CD4-positive, alpha-beta T cell (primary cell): ENCODE measurements at regions not wholly inside any gene's neighbourhood (a gene's known extent, or its start where the extent isn't known, plus 50 kb on each side); places are given as distances from the start of the nearest gene placed in this dataset.

Experiments used
- ATAC-seq: fragments of 200-7000 bp; cut with Tn5 transposase; one replicate; pipeline ENCODE4 v1.10.0; 2022; ENCODE audit warnings: mild to moderate bottlenecking; ENCODE audit not compliant: poor library complexity
- CTCF ChIA-PET: fragments of 350-600 bp; sonication (Branson Sonifier 250); formaldehyde crosslinking; loops from one replicate; lab custom pipeline; 2021; ENCODE audit warnings: antibody characterized with exemption, inconsistent platforms; lab: Charles Lee
- POLR2A ChIA-PET: fragments of 350-600 bp; sonication (Branson Sonifier 250); formaldehyde crosslinking; loops from one replicate; lab custom pipeline; 2021; ENCODE audit warnings: antibody characterized with exemption, inconsistent platforms; lab: Charles Lee
- DNase-seq, 14 experiments: peaks; one replicate each; pipeline ENCODE4 v3.0.0-alpha.2; 2013 to 2020; ENCODE audit warnings: mixed read lengths in 2 of 14
- H3K27ac ChIP-seq, 2 donors: one replicate each; pipeline versions ENCODE4 v1.5.1 to v1.7.0; 2013; ENCODE audit warnings: low read length in 2 of 2, low read depth in 1 of 2, mild to moderate bottlenecking in 1 of 2
- H3K27me3 ChIP-seq, 2 experiments: 1 replicate in 1 of 2; 2 replicates in 1 of 2; pipeline versions ENCODE4 v1.6.1 to v1.7.0; 2013; ENCODE audit warnings: low read length in 2 of 2, control low read depth in 1 of 2, mild to moderate bottlenecking in 1 of 2, moderate library complexity in 1 of 2; ENCODE audit not compliant: insufficient read depth in 2 of 2, control insufficient read depth in 1 of 2
- H3K36me3 ChIP-seq: one replicate; pipeline ENCODE4 v1.6.1; 2013; ENCODE audit warnings: low read length, control low read depth; ENCODE audit not compliant: insufficient read depth
- H3K4me1 ChIP-seq: one replicate; pipeline ENCODE4 v1.6.1; 2013; ENCODE audit warnings: low read length, control low read depth; ENCODE audit not compliant: insufficient read depth
- H3K4me3 ChIP-seq: one replicate; pipeline ENCODE4 v1.5.1; 2013; ENCODE audit warnings: mild to moderate bottlenecking, low read length, moderate library complexity
- H3K9me3 ChIP-seq, 2 experiments: 1 replicate in 1 of 2; 2 replicates in 1 of 2; pipeline versions ENCODE4 v1.6.1 to v1.7.0; 2013; ENCODE audit warnings: low read length in 2 of 2, mild to moderate bottlenecking in 2 of 2, control low read depth in 1 of 2, moderate library complexity in 1 of 2; ENCODE audit not compliant: control insufficient read depth in 1 of 2, insufficient read depth in 1 of 2
- H3K27ac Mint-ChIP-seq: one replicate; pipeline ENCODE4 v1.8.0; 2020; ENCODE audit warnings: mixed read lengths
- H3K27me3 Mint-ChIP-seq: one replicate; pipeline ENCODE4 v1.8.0; 2021; ENCODE audit warnings: mixed read lengths
- H3K36me3 Mint-ChIP-seq: one replicate; pipeline ENCODE4 v1.8.0; 2021; ENCODE audit warnings: low read depth, mixed read lengths
- H3K4me1 Mint-ChIP-seq: one replicate; pipeline ENCODE4 v1.8.0; 2021; ENCODE audit warnings: low read depth, mixed read lengths
- H3K4me3 Mint-ChIP-seq: one replicate; pipeline ENCODE4 v1.8.0; 2020; ENCODE audit warnings: mild to moderate bottlenecking, mixed read lengths
- H3K9me3 Mint-ChIP-seq: one replicate; pipeline ENCODE4 v1.8.0; 2020; ENCODE audit warnings: mixed read lengths
- CTCF ChIP-seq: fragments of 200-600 bp; IDR thresholded peaks from one replicate; pipeline ENCODE4 v1.8.0; 2022; ENCODE audit warnings: antibody characterized with exemption, mild to moderate bottlenecking
- intact Hi-C, 2 experiments: fragments of 100-400 bp; cut with DNase I in 1 of 2; cut with micrococcal nuclease in 1 of 2; formaldehyde crosslinking; loops; one replicate each; pipeline versions ENCODE4 v1.15.1 to v1.9.0; 2023 to 2025; cut with DNase I, micrococcal nuclease

GRCh38 chr11:91955206-91955605 is 269.4 kb upstream of the FAT3 start:
- no peaks in the 10 kb centered on the region for H3K36me3 Mint-ChIP-seq
- H3K9me3 Mint-ChIP-seq = peaks cover 6% of the 10 kb centered on the region
- intact Hi-C loops = no loop called here
- no peaks in the 10 kb centered on the region for H3K27me3 ChIP-seq
- no peaks in the 10 kb centered on the region for H3K4me1 ChIP-seq
- TF ChIP-seq CTCF = no peak
- no peak overlapping the region for H3K27ac ChIP-seq
- no peak overlapping the region for H3K4me3 Mint-ChIP-seq
- ChIA-PET CTCF (interaction anchor here (1.5 kb wide), 1 partner anchor 8 kb away, joined by 3 read pairs; no protein-coding TSS in a partner anchor), POLR2A (no interaction called here)
- H3K9me3 ChIP-seq = peaks cover 1 to 11% of the 10 kb centered on the region in 2 experiments
- H3K27ac Mint-ChIP-seq = no peak overlapping the region
- DNase-seq = no peak
- H3K36me3 ChIP-seq = no peaks in the 10 kb centered on the region
- ATAC-seq = no peak
- no peaks in the 10 kb centered on the region for H3K27me3 Mint-ChIP-seq
- no peak overlapping the region for H3K4me3 ChIP-seq
- H3K4me1 Mint-ChIP-seq = no peaks in the 10 kb centered on the region

GRCh38 chr11:91952056-91952455 is 272.6 kb upstream of the FAT3 start:
- ChIA-PET CTCF (interaction anchor here (0.7 kb wide), 1 partner anchor 1085 kb away, joined by 3 read pairs; no protein-coding TSS in a partner anchor), POLR2A (no interaction called here)
- Histone ChIP-seq H3K9me3 (peaks cover 0 to 3% of the 10 kb centered on the region in 2 experiments), H3K27me3 (no peaks in the 10 kb centered on the region), H3K4me3 (no peak overlapping the region), H3K4me1 (no peaks in the 10 kb centered on the region), H3K36me3 (no peaks in the 10 kb centered on the region), H3K27ac (no peak overlapping the region)
- ATAC-seq = no peak
- Mint-ChIP-seq H3K27me3 (no peaks in the 10 kb centered on the region), H3K27ac (no peak overlapping the region), H3K9me3 (no peaks in the 10 kb centered on the region), H3K4me1 (no peaks in the 10 kb centered on the region), H3K4me3 (no peak overlapping the region), H3K36me3 (no peaks in the 10 kb centered on the region)
- TF ChIP-seq CTCF = no peak
- no peak for DNase-seq
- intact Hi-C loops = no loop called here

GRCh38 chr11:91947215-91947820 is 277.3 kb upstream of the FAT3 start:
- H3K4me3 Mint-ChIP-seq = no peak overlapping the region
- no peaks in the 10 kb centered on the region for H3K36me3 Mint-ChIP-seq
- Histone ChIP-seq H3K36me3 (no peaks in the 10 kb centered on the region), H3K4me3 (no peak overlapping the region), H3K27ac (no peak overlapping the region), H3K9me3 (no peaks in the 10 kb centered on the region), H3K4me1 (no peaks in the 10 kb centered on the region), H3K27me3 (no peaks in the 10 kb centered on the region)
- ATAC-seq (no peak), DNase-seq (no peak)
- peaks cover 2% of the 10 kb centered on the region for H3K9me3 Mint-ChIP-seq
- no peaks in the 10 kb centered on the region for H3K27me3 Mint-ChIP-seq
- POLR2A ChIA-PET = no interaction called here
- no peak for TF ChIP-seq CTCF
- H3K4me1 Mint-ChIP-seq = no peaks in the 10 kb centered on the region
- CTCF ChIA-PET = interaction anchor here (1.2 kb wide), 1 partner anchor 10 kb away, joined by 3 read pairs; no protein-coding TSS in a partner anchor
- intact Hi-C loops = no loop called here
- H3K27ac Mint-ChIP-seq = no peak overlapping the region
